HG02798 (cell line): ENCODE measurements at regions not wholly inside any gene's neighbourhood (a gene's known extent, or its start where the extent isn't known, plus 50 kb on each side); places are given as distances from the start of the nearest gene placed in this dataset.

Experiments used
- ATAC-seq: cut with Tn5 transposase; IDR thresholded peaks from one replicate; pipeline ENCODE4 v1.9.1; 2021; ENCODE audit warnings: mild to moderate bottlenecking; ENCODE audit not compliant: unreplicated experiment, poor library complexity

DNA sequence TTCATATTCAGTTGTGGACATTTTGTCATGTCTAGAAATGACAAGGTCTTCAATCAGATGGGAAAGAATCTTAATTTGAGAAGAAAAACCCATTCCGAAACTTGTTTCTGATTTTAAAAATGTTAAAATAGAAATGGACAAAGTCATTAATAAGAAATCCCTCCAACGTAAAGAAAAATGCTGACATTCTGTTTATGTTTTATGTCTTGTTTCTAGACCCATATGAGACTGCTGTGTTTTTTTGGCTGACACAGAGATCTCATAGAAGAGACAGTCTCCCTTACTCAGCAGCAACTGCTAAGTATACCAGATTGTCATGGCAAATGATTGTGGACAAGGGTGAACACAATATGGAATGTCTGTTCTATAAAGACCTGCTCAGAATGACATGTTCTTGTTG is 538.5 kb downstream of the ZEB2 start:
- no peak for ATAC-seq

DNA sequence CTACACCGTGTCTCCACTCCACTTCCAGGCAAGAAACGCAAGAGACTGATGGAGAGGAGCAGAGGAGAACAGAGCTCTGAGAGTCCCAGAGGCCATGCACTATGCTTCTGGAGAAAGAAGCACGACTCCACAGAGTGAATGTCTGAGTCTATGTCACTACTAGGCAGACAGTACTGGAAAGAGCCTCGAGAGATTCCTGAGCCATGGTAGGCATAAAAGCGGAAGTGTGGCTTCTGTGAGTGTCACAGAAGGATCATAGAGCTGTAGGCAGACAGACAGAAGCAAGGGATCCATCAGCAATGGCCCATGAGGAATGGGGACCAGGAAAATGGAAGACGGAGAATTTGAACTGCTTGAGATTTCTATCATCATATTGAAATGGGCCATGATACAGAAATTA is 542.6 kb downstream of the ZEB2 start:
- no peak for ATAC-seq

DNA sequence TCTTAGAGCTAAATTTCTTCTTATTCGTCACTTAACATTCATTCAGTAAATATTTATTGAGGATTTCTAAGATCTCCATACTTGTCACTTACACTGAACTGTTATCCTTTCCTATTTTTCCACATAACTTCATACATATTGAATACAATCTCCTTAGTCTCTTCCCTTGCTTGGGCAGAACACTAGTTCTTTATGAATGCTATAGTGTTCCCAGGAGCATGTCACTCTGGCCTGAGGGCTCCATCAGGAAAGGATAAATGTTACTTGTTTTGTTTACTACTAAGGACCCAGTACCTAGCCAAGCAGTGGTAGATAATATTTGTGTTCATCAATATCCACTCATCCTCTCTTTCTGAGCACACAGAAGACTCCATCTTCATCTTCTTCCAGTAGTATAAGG is 544.7 kb downstream of the ZEB2 start:
- no peak for ATAC-seq

DNA sequence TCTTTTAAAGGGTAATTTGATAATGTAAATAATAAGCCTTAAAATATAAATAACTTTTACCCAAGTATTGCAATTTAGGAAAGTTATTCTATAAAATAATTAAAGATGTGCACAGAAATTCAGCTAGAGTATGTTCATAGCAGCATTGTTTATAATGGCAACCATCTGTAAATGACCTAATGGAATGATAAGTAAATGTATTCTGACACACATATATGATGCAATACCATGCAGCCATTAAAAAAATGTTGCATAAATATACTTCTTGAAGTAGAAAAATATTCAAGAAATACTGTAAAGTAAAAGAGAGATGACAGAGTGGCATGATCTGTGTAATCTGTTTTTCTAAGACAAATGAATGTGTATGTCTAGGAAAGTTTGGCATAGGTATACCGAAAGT is 545.7 kb downstream of the ZEB2 start:
- no peak for ATAC-seq

DNA sequence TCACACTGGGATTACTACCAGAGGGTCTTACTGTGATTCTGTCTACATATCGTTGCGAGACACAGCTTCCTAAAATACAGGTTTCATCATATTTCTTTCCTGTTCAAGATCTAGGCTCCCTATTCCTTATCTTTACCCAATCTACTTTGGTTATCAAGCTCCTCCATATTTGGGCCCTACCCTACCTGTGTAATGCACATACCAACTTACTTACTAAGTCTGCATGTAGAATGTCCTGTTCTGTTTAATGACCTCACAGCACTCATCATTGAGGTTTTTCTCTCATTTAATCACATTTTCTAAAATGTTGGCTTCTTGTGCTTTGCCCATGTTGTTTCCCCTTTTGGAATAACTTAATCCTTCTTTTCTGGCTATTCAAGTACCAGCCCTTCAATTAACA is 551.1 kb downstream of the ZEB2 start:
- no peak for ATAC-seq

DNA sequence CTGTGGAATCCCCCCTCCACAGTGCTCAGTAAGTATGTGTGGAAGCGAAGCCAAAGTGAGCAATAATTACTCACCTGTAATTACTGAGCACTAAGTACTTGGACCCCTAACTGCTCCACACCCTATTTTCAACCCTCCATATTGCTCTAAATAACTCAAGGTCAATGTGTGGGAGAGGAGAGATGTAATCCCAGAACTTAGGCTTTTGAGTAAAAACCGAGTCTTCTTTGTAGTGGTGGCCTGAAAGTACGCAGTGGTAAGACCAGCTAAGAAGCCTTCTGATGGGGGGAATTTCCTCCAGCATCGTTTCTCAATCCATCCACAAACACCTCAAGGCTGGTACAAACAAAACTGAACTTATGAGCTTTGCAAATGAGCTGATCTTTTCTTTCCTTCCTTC is 551.6 kb downstream of the ZEB2 start:
- ATAC-seq, result no peak

DNA sequence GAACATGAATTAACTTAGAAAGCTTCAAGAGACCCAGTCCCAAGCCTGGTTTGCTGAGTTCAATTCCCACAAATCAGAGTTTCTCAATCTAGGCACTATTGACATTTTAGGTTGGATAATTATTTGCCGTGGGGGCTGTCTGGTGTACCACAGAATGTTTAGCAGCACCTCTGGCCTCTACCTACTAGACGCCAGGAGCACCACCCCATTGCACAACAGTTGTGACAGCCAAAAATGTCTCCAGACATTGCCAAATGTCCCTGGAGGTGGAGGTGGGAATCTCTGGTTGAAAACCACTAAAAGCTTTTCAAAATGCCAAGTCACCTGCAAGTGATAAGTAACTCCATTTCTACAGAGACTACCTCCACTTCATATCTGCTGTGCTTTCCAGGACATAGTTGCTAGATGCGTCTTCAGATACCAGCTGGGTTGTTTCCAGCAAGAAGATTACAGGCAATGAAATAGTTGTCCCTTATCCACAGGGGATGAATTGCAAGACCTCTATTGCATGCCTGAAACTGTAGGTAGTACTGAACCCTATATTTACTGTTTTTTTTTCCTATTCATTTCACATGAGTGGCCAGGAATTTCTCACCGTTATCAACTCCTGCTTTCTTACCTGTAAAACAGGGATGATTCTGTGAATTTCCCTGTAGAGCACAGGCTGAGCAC is 554.3 kb downstream of the ZEB2 start:
- ATAC-seq, result no peak

DNA sequence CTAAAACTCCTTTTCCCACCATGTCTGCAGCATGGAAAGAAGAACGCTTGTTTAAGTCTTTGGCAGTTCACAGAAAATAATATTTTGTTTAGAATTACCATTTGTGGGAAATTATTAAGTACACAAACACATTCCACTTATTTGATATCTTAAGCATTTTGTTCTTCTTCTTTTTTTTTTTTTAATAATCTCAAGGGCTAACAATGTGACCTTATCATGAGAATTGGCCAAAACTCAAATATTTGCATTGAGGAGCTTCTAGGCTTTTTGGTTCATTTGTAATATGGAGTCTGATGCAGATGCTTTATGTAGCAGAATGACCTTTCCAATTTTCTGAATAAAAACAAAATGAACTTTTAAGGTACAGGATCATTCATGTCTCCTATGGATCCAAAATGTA is 555.0 kb downstream of the ZEB2 start:
- ATAC-seq, result no peak

DNA sequence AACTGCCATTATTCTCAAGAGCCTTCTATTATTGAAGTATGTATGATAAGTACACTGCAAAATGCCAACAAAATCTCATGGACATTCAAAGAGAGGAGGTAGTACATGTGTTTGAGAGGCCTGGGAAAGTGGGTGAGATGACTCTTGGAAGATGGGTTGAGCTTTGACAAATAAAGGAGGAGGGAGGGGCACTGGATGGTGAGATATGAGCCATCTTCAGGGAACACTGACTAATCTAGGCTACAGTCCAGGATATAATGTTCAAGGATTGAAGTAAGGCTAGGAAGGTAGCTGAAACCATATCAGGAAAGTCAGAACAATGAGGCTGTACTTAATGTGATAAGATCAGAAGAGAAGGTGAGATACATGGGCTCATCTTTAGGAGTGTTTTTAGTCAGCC is 559.7 kb downstream of the ZEB2 start:
- no peak for ATAC-seq

DNA sequence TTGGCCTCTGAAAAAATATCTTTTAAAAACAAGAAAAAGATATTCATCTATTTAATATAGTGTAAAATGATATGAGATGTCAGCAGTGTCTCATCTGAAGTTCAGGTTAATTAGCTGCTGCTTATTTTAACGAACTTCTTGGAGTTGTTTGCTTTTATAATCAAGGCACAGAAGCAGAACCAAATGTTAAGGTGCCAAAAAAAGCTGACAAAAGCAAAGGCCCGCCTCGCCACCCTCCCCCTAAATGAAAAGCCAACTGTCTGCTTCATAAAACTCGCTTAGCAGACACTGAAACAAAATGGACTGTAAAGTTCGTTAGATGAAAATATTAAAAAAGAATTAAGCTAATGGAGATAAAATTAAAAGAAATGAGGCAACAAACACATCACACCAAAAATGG is 562.6 kb downstream of the ZEB2 start:
- no peak for ATAC-seq

DNA sequence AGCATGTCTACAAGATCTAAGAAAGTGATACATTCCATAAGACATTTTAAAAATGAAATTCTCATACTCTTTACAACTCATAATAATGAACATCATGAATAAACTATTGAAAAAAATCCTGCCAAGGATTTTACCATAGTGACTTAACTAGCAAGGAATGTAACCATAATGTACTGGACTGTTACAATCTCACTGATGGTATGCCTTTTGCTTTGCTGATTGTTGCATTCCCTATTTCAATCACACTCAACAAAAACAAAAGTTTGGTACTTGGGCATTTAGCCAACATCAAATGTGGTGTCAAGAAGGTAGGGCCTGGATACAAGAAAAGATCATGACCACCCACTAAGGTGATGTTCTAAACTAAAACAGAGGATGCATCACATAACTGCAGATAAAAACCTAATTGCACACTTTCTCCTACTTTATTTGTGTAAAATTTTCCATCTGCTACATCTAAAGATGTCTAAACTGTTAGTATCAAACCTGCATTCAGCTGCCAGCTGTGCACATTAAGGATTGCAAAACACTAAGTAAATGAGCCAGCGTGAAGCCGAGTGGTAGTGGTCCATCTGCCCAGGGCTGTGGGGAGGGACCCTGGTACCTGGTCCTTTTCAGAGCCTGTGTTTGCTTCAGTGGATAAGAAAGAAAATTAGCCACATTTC is 564.4 kb downstream of the ZEB2 start:
- ATAC-seq, result no peak

DNA sequence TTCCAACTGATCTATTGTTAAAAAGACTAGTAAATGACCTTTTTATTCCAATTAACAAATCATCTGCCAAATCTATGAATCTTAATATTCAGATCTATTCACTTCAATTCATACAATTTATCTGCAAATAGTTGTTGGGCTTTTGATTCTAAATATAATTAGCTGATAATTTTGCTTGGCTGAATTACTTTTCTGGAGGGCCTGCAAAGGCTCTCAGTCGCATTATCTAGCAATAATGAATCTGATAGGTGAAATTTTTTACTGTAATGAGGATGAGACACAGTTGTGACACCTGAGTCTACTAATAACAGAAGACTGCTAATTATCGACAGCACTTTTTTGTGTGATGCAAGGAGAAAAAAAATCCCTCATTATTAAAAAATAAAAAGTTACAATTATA is 565.1 kb downstream of the ZEB2 start:
- no peak for ATAC-seq

DNA sequence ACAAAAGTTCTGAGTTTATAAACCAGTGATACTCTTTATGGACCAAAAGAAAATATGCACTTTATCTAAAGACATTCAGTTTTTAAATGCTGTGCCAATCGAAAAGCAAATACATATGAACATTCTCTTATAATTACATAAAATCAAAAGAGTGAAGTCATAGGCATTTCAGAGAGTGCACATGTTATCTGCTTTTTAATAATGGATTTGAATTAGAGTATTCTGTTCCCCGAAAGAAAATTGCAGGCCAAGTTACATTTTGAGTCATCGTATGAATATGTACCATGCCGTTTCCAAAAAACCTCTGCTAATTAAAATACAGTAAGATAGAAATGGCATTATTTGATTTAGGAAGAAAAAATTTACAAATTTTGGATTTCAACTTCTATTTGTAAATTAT is 565.7 kb downstream of the ZEB2 start:
- ATAC-seq, result no peak

DNA sequence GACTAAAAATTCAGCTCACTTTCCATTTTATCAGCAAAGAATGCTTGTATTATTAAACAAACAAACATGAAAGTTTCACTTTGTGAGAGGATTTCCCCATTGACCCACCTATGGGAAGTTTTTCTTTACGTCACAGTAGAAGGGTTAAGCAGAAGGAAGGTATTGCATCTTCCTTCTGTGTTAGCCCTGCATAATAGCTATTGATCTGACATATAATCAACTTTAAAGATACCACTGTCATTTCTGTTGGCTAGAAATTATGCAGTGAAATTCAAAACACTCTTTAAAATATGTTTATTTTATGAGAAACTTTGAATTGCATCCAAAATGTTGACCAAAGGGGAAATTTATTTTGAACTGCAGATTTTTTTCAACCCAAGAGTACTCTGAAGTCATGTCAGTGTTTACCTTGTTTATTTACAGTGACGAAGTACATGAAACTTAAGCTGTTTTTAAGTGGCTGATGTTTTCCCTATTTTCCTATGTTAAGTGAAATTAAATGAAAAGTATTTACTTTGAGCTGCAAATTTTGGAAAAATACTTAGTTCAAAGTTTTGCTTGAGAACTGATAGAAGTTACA is 566.4 kb downstream of the ZEB2 start:
- no peak for ATAC-seq

DNA sequence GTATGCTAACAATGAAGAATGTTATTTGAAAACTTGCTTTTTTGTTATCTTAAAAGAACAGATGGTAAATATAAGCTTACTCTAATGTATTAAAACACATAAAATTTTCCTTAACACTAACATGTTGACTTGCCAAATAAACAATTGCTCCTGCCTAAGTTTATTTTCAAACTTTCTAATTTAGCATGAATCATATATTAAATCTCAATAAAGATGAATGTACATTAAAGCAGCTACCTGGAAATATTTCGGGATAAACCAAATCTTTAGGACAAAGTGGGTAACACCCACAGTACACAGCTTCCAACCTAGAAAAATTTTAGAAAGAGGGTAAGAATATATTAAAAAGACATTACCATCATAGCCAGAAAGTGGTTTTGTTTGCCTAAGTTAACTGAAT is 567.4 kb downstream of the ZEB2 start:
- no peak for ATAC-seq

DNA sequence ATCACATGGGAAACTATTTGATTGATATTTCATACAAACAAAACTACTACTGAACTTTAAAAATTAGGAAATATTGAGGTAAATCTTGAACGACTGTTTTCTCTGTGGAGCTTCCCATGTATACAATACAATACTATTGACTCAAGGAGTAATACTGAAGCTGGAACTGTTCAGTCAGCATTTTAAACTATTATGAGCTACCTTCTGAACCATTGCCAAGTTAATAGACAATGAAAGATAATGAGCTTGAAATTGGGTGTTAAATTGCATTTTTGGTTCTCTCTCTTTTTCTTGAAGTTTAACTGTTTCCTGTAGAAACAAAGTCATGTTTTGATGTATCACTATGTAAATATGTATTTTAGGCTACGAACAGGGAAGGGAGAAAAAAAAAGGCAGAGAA is 569.2 kb downstream of the ZEB2 start:
- ATAC-seq, result no peak

DNA sequence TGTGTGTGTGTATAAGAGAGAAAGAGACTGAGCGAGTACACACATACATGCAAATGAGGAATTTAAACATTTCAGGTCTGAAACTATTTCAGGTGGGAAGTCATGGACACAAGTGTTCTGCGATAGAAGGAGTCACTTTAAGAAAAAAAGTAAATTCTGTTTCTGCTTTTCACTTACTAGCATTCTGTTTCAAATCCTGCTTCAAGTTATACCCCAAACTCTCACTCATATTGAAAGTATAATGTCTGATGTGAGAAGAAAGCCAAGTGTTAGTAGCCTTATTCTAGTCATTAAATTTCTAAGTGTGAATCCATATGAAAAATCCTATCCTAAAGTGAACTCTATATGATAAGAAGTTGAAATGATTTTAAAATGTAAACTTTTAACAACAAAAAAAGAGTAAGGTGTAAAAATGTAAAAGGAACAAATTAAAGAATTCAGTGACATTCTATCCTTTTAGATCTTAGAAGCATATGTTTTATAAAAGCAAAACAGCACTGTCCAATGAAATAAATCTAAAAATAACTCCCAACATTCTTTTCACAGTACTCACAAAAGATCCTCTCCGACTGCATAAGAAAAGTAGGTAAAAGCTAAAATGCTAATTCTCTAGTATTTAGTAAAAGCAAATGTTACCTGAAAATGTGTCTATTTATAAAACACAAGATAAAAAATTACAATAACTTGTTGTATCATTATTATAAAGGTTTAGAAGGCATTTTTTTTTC is 570.6 kb downstream of the ZEB2 start:
- peak; percentile 48 for ATAC-seq

DNA sequence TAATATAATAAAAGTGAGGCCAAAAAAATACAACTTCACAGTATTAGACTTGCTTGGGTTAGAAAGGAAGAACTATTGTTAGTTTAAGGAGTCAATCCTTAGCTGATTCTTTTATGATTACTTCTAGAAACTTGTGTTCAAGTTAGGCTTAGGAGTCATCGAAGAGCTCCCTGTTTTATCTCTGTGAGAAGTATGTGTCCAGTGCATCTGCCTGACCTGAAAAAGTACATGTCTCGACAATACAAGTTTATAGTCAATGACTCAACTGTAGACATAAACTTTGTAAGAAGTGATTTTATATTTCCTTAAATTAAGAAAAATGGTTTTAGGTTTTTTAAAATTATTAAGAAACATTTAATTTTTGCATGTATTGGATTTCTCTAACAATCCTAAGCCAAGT is 571.2 kb downstream of the ZEB2 start:
- no peak for ATAC-seq

DNA sequence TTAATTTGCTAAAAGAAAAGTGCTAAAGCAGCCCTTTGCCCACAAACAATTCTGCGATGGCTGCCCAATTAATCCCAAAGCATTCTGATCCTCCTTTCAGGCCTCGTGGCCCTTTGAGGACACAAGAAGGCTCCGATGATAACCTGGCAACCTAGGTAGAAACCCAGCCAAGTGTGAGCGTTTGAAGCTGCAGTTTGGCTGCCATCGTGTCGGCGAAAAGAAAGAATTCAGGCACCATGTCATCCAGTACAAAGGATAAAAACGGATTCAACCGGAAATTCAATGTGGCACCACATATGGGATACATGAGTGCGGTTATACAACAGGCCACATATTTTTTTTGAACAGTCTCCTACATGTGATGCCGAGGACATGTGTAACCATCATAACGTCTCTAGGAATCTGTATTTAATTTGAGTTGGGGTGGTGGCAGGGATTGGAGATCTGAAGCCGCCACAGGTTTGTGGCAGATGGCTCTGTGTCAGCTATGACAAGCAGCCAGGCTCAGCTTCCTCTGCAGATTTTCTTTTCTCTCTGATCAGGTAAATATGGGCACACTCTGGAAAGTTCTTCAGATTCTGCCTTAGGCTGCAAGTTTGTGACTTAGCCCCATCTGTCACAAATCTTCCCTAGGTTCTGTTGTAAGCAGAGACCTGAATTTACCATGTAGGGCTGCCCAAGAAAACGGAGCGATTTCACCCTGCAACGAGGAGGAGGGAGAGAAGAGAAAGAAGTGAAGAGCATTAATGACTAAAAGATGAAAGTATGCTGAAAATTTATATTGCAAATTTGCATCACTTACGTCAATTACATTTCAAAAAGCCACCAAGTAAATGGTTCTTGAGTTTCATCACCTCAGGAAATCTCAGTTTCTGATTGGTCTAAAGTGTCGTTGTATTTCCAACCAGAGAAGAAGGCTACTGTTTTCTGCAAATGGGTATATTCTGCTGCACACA is 573.2 kb downstream of the ZEB2 start:
- no peak for ATAC-seq

DNA sequence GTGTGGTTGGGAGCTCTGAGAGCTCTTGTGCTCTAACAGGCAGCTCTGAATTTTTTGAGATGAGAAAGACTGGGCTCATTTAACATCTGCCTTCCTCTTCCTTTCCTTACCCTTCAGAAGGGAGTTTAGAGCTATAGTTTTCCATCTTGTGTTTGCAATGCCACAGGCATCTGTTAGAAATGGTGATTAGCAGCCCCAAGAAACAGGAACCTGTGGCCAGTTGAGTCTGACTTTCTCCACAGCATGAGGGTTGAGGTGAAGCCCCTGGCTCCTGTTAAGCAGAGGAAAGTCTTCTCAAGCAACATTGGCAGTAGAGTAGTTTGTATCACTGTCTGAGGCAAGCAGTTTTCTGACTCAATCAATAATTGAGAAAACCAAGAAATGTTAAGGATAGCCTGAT is 577.4 kb downstream of the ZEB2 start:
- no peak for ATAC-seq
